ENCODE measurements at regions not wholly inside any gene's neighbourhood (a gene's known extent, or its start where the extent isn't known, plus 50 kb on each side); places are given as distances from the start of the nearest gene placed in this dataset.

- FAIRE-seq (no peak), DNase-seq (ENCODE audit: low spot score in 2 of 2) (no peak)
Measured at GRCh38 chr5:97657239-97657638, 474.2 kb upstream of the RIOK2 start.

GRCh38 chr5:97658116-97658900, 475.3 kb upstream of the RIOK2 start:
- DNase-seq (ENCODE audit: low spot score in 2 of 2) (no peak), FAIRE-seq (no peak)

- DNase-seq (ENCODE audit: low spot score in 2 of 2) (no peak), FAIRE-seq (no peak)
Measured at GRCh38 chr5:97666783-97667182, 483.7 kb upstream of the RIOK2 start.

GRCh38 chr5:97670447-97670846, 487.4 kb upstream of the RIOK2 start:
- DNase-seq (ENCODE audit: low spot score in 2 of 2): no peak
- no peak for FAIRE-seq

GRCh38 chr5:97676608-97677007, 493.6 kb upstream of the RIOK2 start:
- no peak for FAIRE-seq

GRCh38 chr5:97694091-97694490, 511.0 kb upstream of the RIOK2 start:
- DNase-seq (ENCODE audit: low spot score in 2 of 2): no peak
- no peak for FAIRE-seq

More at GRCh38 chr5:97676608-97677007, 493.6 kb upstream of the RIOK2 start:
- DNase-seq (ENCODE audit: low spot score in 2 of 2): no peak

- FAIRE-seq (no peak), DNase-seq (ENCODE audit: low spot score in 2 of 2) (no peak)
Measured at GRCh38 chr5:97714424-97714823, 531.4 kb upstream of the RIOK2 start.

- no peak for DNase-seq (ENCODE audit: low spot score in 2 of 2)
- no peak for FAIRE-seq
Measured at GRCh38 chr5:97726106-97726505, 543.1 kb upstream of the RIOK2 start.

GRCh38 chr5:97728920-97729319, 545.9 kb upstream of the RIOK2 start:
- DNase-seq (ENCODE audit: low spot score in 2 of 2): no peak
- no peak for FAIRE-seq

GRCh38 chr5:97729938-97730337, 546.9 kb upstream of the RIOK2 start:
- DNase-seq (ENCODE audit: low spot score in 2 of 2): no peak
- FAIRE-seq: no peak

GRCh38 chr5:97735209-97735608, 552.2 kb upstream of the RIOK2 start:
- FAIRE-seq (no peak), DNase-seq (ENCODE audit: low spot score in 2 of 2) (no peak)

GRCh38 chr5:97737608-97738007, 554.6 kb upstream of the RIOK2 start:
- DNase-seq (ENCODE audit: low spot score in 2 of 2): no peak
- no peak for FAIRE-seq

- DNase-seq (ENCODE audit: low spot score in 2 of 2) (no peak), FAIRE-seq (no peak)
Measured at GRCh38 chr5:97745817-97746216, 562.8 kb upstream of the RIOK2 start.

- no peak for DNase-seq (ENCODE audit: low spot score in 2 of 2)
- no peak for FAIRE-seq
Measured at GRCh38 chr5:97750576-97750975, 567.5 kb upstream of the RIOK2 start.

- no peak for FAIRE-seq
Measured at GRCh38 chr5:97751540-97751939, 568.5 kb upstream of the RIOK2 start.

GRCh38 chr5:97752871-97753270, 569.8 kb upstream of the RIOK2 start:
- DNase-seq (ENCODE audit: low spot score in 2 of 2) (no peak), FAIRE-seq (no peak)

More at GRCh38 chr5:97751540-97751939, 568.5 kb upstream of the RIOK2 start:
- no peak for DNase-seq (ENCODE audit: low spot score in 2 of 2)

GRCh38 chr5:97762483-97762882, 579.4 kb upstream of the RIOK2 start:
- DNase-seq (ENCODE audit: low spot score in 2 of 2) (no peak), FAIRE-seq (no peak)

GRCh38 chr5:97764700-97765099, 581.7 kb upstream of the RIOK2 start:
- DNase-seq (ENCODE audit: low spot score in 2 of 2) (no peak), FAIRE-seq (no peak)

GRCh38 chr5:97778451-97778850, 595.4 kb upstream of the RIOK2 start:
- DNase-seq (ENCODE audit: low spot score in 2 of 2) (no peak), FAIRE-seq (no peak)

- DNase-seq (ENCODE audit: low spot score in 2 of 2): no peak
- peak; percentile 90 for FAIRE-seq
Measured at GRCh38 chr5:97788369-97788768, 605.3 kb upstream of the RIOK2 start.

- no peak for FAIRE-seq
- DNase-seq (ENCODE audit: low spot score in 2 of 2): no peak
Measured at GRCh38 chr5:97797994-97798451, 615.0 kb upstream of the RIOK2 start.

GRCh38 chr5:97801461-97801860, 618.4 kb upstream of the RIOK2 start:
- no peak for FAIRE-seq

More at GRCh38 chr5:97801461-97801860, 618.4 kb upstream of the RIOK2 start:
- no peak for DNase-seq (ENCODE audit: low spot score in 2 of 2)
